Psoas muscle (tissue), 7 donors: ENCODE measurements at regions not wholly inside any gene's neighbourhood (a gene's known extent, or its start where the extent isn't known, plus 50 kb on each side); places are given as distances from the start of the nearest gene placed in this dataset.

Experiments used
- ATAC-seq, 4 donors: fragments of 200-7000 bp; cut with Tn5 transposase; one replicate each; pipeline ENCODE4 v1.9.1; 2020; ENCODE audit warnings: moderate library complexity in 3 of 4, mild to moderate bottlenecking in 2 of 4
- DNase-seq, 2 donors: peaks; one replicate each; pipeline ENCODE4 v3.0.0-alpha.2; 2020
- H3K27ac ChIP-seq: fragments of 200-600 bp; one replicate; pipeline ENCODE4 v1.8.0; 2022
- H3K27me3 ChIP-seq, 3 donors: fragments of 200-600 bp in 1 of 3; one replicate each; pipeline versions ENCODE4 v1.6.1 to v1.8.0; 2013 to 2022; ENCODE audit warnings: low read length in 2 of 3, mild to moderate bottlenecking in 2 of 3, moderate library complexity in 1 of 3; ENCODE audit not compliant: insufficient read depth in 3 of 3
- H3K36me3 ChIP-seq, 2 donors: fragments of 200-600 bp in 1 of 2; one replicate each; pipeline versions ENCODE4 v1.6.1 to v1.8.0; 2013 to 2022; ENCODE audit warnings: low read depth in 1 of 2, mild to moderate bottlenecking in 1 of 2, moderate library complexity in 1 of 2; ENCODE audit not compliant: insufficient read depth in 1 of 2
- H3K4me1 ChIP-seq: fragments of 200-600 bp; one replicate; pipeline ENCODE4 v1.8.0; 2022
- H3K4me3 ChIP-seq: fragments of 200-600 bp; one replicate; pipeline ENCODE4 v1.8.0; 2022; ENCODE audit warnings: mild to moderate bottlenecking
- H3K9me3 ChIP-seq: fragments of 200-600 bp; one replicate; pipeline ENCODE4 v1.8.0; 2022
- CTCF ChIP-seq: fragments of 200-600 bp; IDR thresholded peaks from one replicate; pipeline ENCODE4 v1.8.0; 2022; ENCODE audit warnings: antibody characterized with exemption
- WGBS, 3 donors: extraction: QIAGEN DNeasy Blood & Tissue Kit; methylation state at CpG; one replicate each; pipeline versions ENCODE4 v1.1.6 to v1.1.7; 2013; 5-methylcytosine and 5-hydroxymethylcytosine counted together
- intact Hi-C, 2 donors: fragments of 100-400 bp; cut with DNase I; formaldehyde crosslinking; loops; one replicate each; pipeline versions ENCODE4 v1.11.0 to v1.14.2; 2022
- donor health status: healthy with polysubstance abuse.
- donor health status: DM: no; HTN: no; CAD: no; lungs with moderate emphysema.
- donor health status: Bipolar disorder and iron deficiency.
- donor health status: healthy.
- donor health status: DM: yes; HTN: yes; CAD: no.
- donor health status: DM: no; HTN: no; CAD: no.
- donor health status: DM: yes; HTN: yes; CAD: no.

GRCh38 chr11:112637076-112637475 lies 324.1 kb upstream of the NCAM1 start:
- no peak for DNase-seq
- Histone ChIP-seq H3K4me3 (no peak overlapping the region), H3K27ac (no peak overlapping the region), H3K9me3 (peaks cover 20% of the 10 kb centered on the region), H3K27me3 (peaks cover 0 to 27% (median 3%) of the 10 kb centered on the region in 3 donors), H3K4me1 (peaks cover 7% of the 10 kb centered on the region), H3K36me3 (no peaks in the 10 kb centered on the region)
- WGBS, 3 donors: 17 to 30% (median 29%) methylated on average over 2 of the region's 2 CpGs
- intact Hi-C loops: no loop called here
- ATAC-seq: no peak
- TF ChIP-seq CTCF: no peak

GRCh38 chr11:112637876-112638275 lies 323.3 kb upstream of the NCAM1 start:
- H3K9me3 ChIP-seq: peaks cover 20% of the 10 kb centered on the region
- no peak for TF ChIP-seq CTCF
- H3K27ac ChIP-seq: no peak overlapping the region
- H3K36me3 ChIP-seq: no peaks in the 10 kb centered on the region
- H3K27me3 ChIP-seq: peaks cover 0 to 27% (median 3%) of the 10 kb centered on the region in 3 donors
- intact Hi-C loops: no loop called here
- DNase-seq (no peak), ATAC-seq (no peak)
- no peak overlapping the region for H3K4me3 ChIP-seq
- H3K4me1 ChIP-seq: peaks cover 7% of the 10 kb centered on the region

GRCh38 chr11:112639469-112639868 lies 321.8 kb upstream of the NCAM1 start:
- Histone ChIP-seq H3K4me1 (peaks cover 6% of the 10 kb centered on the region), H3K4me3 (no peak overlapping the region), H3K9me3 (peaks cover 20% of the 10 kb centered on the region), H3K36me3 (no peaks in the 10 kb centered on the region), H3K27ac (no peak overlapping the region), H3K27me3 (peaks cover 0 to 21% (median 3%) of the 10 kb centered on the region in 3 donors)
- intact Hi-C loops: no loop called here
- ATAC-seq (no peak), DNase-seq (no peak)
- TF ChIP-seq CTCF: no peak

- peaks cover 20% of the 10 kb centered on the region for H3K9me3 ChIP-seq
- intact Hi-C loops: no loop called here
Observed at GRCh38 chr11:112643416-112643815, 317.8 kb upstream of the NCAM1 start.

More at GRCh38 chr11:112643416-112643815, 317.8 kb upstream of the NCAM1 start:
- no peaks in the 10 kb centered on the region for H3K36me3 ChIP-seq
- H3K4me3 ChIP-seq: no peak overlapping the region
- no peak for TF ChIP-seq CTCF
- H3K27me3 ChIP-seq: peaks cover 0 to 3% (median 0%) of the 10 kb centered on the region in 3 donors
- H3K4me1 ChIP-seq: no peaks in the 10 kb centered on the region
- ATAC-seq (no peak), DNase-seq (no peak)
- no peak overlapping the region for H3K27ac ChIP-seq
